Activated naive CD4-positive, alpha-beta T cell treated with anti-CD3 and anti-CD28 coated beads for 36 hours (primary cell): ENCODE measurements at regions not wholly inside any gene's neighbourhood (a gene's known extent, or its start where the extent isn't known, plus 50 kb on each side); places are given as distances from the start of the nearest gene placed in this dataset.

ENCODE experiments used
- CTCF ChIA-PET: fragments of 350-600 bp; sonication (Branson Sonifier 250); formaldehyde crosslinking; loops from one replicate; lab custom pipeline; 2021; ENCODE audit warnings: antibody characterized with exemption; lab: Charles Lee
- DNase-seq: peaks from one replicate; pipeline ENCODE4 v3.0.0-alpha.2; 2020
- H3K27ac Mint-ChIP-seq: one replicate; pipeline ENCODE4 v1.8.0; 2021; ENCODE audit warnings: mild to moderate bottlenecking, mixed read lengths
- H3K27me3 Mint-ChIP-seq: one replicate; pipeline ENCODE4 v1.8.0; 2021; ENCODE audit warnings: low read depth, mixed read lengths
- H3K36me3 Mint-ChIP-seq: one replicate; pipeline ENCODE4 v1.8.0; 2021; ENCODE audit warnings: low read depth, mixed read lengths
- H3K4me1 Mint-ChIP-seq: one replicate; pipeline ENCODE4 v1.8.0; 2021; ENCODE audit warnings: low read depth, mixed read lengths
- H3K4me3 Mint-ChIP-seq: one replicate; pipeline ENCODE4 v1.8.0; 2021; ENCODE audit warnings: mild to moderate bottlenecking, moderate library complexity, mixed read lengths
- H3K9me3 Mint-ChIP-seq: one replicate; pipeline ENCODE4 v1.8.0; 2021; ENCODE audit warnings: mixed read lengths
- intact Hi-C: fragments of 100-400 bp; cut with micrococcal nuclease; formaldehyde crosslinking; loops from one replicate; pipeline ENCODE4 v1.15.1; 2023

- no peak overlapping the region for H3K4me3 Mint-ChIP-seq
- H3K27ac Mint-ChIP-seq: no peak overlapping the region
- peaks cover 16% of the 10 kb centered on the region for H3K27me3 Mint-ChIP-seq
- CTCF ChIA-PET: no interaction called here
- DNase-seq: no peak
- no peaks in the 10 kb centered on the region for H3K4me1 Mint-ChIP-seq
- H3K36me3 Mint-ChIP-seq: no peaks in the 10 kb centered on the region
- intact Hi-C loops: no loop called here
- H3K9me3 Mint-ChIP-seq: no peaks in the 10 kb centered on the region
Measured at GRCh38 chr5:87775228-87775627, 362.5 kb upstream of the CCNH start.

GRCh38 chr5:87774804-87775203, 362.1 kb upstream of the CCNH start:
- Mint-ChIP-seq H3K27me3 (peaks cover 20% of the 10 kb centered on the region), H3K9me3 (no peaks in the 10 kb centered on the region), H3K4me3 (no peak overlapping the region), H3K27ac (no peak overlapping the region), H3K4me1 (no peaks in the 10 kb centered on the region), H3K36me3 (no peaks in the 10 kb centered on the region)
- no peak for DNase-seq
- intact Hi-C loops: no loop called here
- CTCF ChIA-PET: no interaction called here

- Mint-ChIP-seq H3K4me3 (no peak overlapping the region), H3K36me3 (no peaks in the 10 kb centered on the region), H3K4me1 (no peaks in the 10 kb centered on the region), H3K27me3 (peaks cover 26% of the 10 kb centered on the region), H3K27ac (no peak overlapping the region), H3K9me3 (no peaks in the 10 kb centered on the region)
- intact Hi-C loops: no loop called here
- no peak for DNase-seq
- CTCF ChIA-PET: interaction anchor here (1.1 to 1.5 kb wide), 2 partner anchors 11 to 957 kb away, joined by 4 to 5 read pairs; no protein-coding TSS in a partner anchor
Measured at GRCh38 chr5:87770601-87771121, 357.9 kb upstream of the CCNH start.

GRCh38 chr5:87770016-87770570, 357.4 kb upstream of the CCNH start:
- Mint-ChIP-seq H3K4me1 (no peaks in the 10 kb centered on the region), H3K27ac (no peak overlapping the region), H3K9me3 (no peaks in the 10 kb centered on the region), H3K4me3 (no peak overlapping the region), H3K36me3 (no peaks in the 10 kb centered on the region), H3K27me3 (peaks cover 26% of the 10 kb centered on the region)
- DNase-seq: no peak
- CTCF ChIA-PET: interaction anchor here (1.1 kb wide), 1 partner anchor 957 kb away, joined by 5 read pairs; no protein-coding TSS in a partner anchor
- intact Hi-C loops: no loop called here

DNA sequence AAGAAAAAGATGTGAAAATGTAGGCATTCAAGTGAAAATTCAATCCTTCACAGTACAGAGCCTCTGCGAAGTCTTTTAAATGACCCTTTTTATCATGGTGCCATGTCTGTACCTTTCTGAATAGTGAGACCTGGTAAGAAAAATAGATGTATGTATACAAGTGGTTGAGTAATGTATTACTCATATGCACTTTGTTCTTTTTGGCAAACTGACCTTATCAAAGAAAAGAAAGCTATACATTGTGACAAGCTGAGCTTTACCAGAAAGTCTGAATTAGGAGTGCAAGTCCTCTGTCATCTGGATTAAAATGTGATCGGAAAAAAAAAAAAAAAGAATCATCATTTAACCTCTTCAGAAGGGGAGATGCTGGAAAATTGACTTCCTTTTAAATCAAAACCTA, 356.4 kb upstream of the CCNH start:
- Mint-ChIP-seq H3K27me3 (peaks cover 26% of the 10 kb centered on the region), H3K27ac (no peak overlapping the region), H3K36me3 (no peaks in the 10 kb centered on the region), H3K9me3 (no peaks in the 10 kb centered on the region), H3K4me3 (no peak overlapping the region), H3K4me1 (no peaks in the 10 kb centered on the region)
- intact Hi-C loops: no loop called here
- no peak for DNase-seq
- CTCF ChIA-PET: interaction anchor here (0.6 kb wide), 1 partner anchor 388 kb away, joined by 3 read pairs; no protein-coding TSS in a partner anchor

DNA sequence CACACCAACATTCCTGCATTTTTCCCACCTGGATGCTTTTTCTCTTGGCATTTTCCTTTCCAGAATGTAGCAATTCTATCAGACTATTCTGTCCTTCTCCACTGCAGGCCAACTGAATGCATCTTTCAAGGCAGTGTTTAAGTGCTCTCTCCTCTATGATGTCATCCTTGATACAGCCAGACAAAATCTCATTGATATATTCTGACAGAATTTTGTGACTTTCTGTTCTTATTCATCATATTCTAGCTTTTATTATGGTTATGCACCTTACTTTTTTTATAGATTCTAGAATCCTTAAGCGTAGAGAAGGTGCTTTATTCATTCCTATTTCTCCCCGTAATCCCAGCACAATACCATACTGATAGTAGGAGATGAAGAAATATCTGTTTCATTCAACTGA, 355.5 kb upstream of the CCNH start:
- Mint-ChIP-seq H3K4me3 (no peak overlapping the region), H3K27me3 (peaks cover 22% of the 10 kb centered on the region), H3K9me3 (no peaks in the 10 kb centered on the region), H3K36me3 (no peaks in the 10 kb centered on the region), H3K27ac (no peak overlapping the region), H3K4me1 (no peaks in the 10 kb centered on the region)
- DNase-seq: no peak
- CTCF ChIA-PET: interaction anchor here (1.5 kb wide), 1 partner anchor 13 kb away, joined by 6 read pairs; no protein-coding TSS in a partner anchor
- intact Hi-C loops: no loop called here

- CTCF ChIA-PET: interaction anchor here (1.6 kb wide), 1 partner anchor 926 kb away, joined by 3 read pairs; no protein-coding TSS in a partner anchor
- Mint-ChIP-seq H3K9me3 (no peaks in the 10 kb centered on the region), H3K27ac (no peak overlapping the region), H3K4me3 (no peak overlapping the region), H3K4me1 (no peaks in the 10 kb centered on the region), H3K36me3 (no peaks in the 10 kb centered on the region), H3K27me3 (peaks cover 18% of the 10 kb centered on the region)
- intact Hi-C loops: no loop called here
- DNase-seq: no peak
Measured at GRCh38 chr5:87765009-87765408, 352.3 kb upstream of the CCNH start.

DNA sequence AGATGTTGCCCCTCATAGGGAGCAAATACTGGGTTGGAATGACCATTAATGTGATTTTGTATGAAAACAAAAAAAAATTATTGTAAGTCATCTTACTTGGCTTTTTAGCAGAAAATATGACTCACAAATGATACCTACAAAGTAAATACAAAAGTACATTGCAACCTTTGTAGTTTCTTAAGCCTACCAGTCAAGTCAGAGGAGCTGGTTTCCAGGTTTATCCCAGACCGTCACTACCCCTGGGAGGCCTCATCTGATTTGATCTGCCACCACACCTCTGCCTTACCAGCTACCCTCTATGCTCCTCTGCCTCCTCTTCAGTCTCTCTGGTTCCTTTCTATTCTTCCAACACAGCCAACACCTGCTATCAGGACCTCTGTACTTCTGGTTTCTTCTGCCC, 349.9 kb upstream of the CCNH start:
- H3K27me3 Mint-ChIP-seq: peaks cover 8% of the 10 kb centered on the region
- no peak overlapping the region for H3K4me3 Mint-ChIP-seq
- H3K4me1 Mint-ChIP-seq: no peaks in the 10 kb centered on the region
- no peak for DNase-seq
- H3K27ac Mint-ChIP-seq: no peak overlapping the region
- CTCF ChIA-PET: no interaction called here
- intact Hi-C loops: no loop called here
- no peaks in the 10 kb centered on the region for H3K36me3 Mint-ChIP-seq
- H3K9me3 Mint-ChIP-seq: no peaks in the 10 kb centered on the region

- Mint-ChIP-seq H3K27ac (no peak overlapping the region), H3K4me1 (no peaks in the 10 kb centered on the region), H3K27me3 (peaks cover 10% of the 10 kb centered on the region), H3K4me3 (no peak overlapping the region), H3K36me3 (no peaks in the 10 kb centered on the region), H3K9me3 (no peaks in the 10 kb centered on the region)
- DNase-seq: no peak
- intact Hi-C loops: no loop called here
- CTCF ChIA-PET: no interaction called here
Measured at GRCh38 chr5:87756951-87757350, 344.2 kb upstream of the CCNH start.

- no peak overlapping the region for H3K4me3 Mint-ChIP-seq
- H3K27me3 Mint-ChIP-seq: peaks cover 10% of the 10 kb centered on the region
- no peaks in the 10 kb centered on the region for H3K4me1 Mint-ChIP-seq
- no peaks in the 10 kb centered on the region for H3K9me3 Mint-ChIP-seq
- H3K27ac Mint-ChIP-seq: no peak overlapping the region
- no peak for DNase-seq
- CTCF ChIA-PET: no interaction called here
- intact Hi-C loops: no loop called here
- H3K36me3 Mint-ChIP-seq: no peaks in the 10 kb centered on the region
Measured at GRCh38 chr5:87755360-87755759, 342.6 kb upstream of the CCNH start.

GRCh38 chr5:87754009-87754757, 341.5 kb upstream of the CCNH start:
- Mint-ChIP-seq H3K9me3 (no peaks in the 10 kb centered on the region), H3K4me3 (no peak overlapping the region), H3K36me3 (no peaks in the 10 kb centered on the region), H3K27ac (no peak overlapping the region), H3K4me1 (no peaks in the 10 kb centered on the region), H3K27me3 (peaks cover 10% of the 10 kb centered on the region)
- CTCF ChIA-PET: interaction anchor here (0.6 kb wide), 1 partner anchor 363 kb away, joined by 3 read pairs; no protein-coding TSS in a partner anchor
- intact Hi-C loops: no loop called here
- no peak for DNase-seq

DNA sequence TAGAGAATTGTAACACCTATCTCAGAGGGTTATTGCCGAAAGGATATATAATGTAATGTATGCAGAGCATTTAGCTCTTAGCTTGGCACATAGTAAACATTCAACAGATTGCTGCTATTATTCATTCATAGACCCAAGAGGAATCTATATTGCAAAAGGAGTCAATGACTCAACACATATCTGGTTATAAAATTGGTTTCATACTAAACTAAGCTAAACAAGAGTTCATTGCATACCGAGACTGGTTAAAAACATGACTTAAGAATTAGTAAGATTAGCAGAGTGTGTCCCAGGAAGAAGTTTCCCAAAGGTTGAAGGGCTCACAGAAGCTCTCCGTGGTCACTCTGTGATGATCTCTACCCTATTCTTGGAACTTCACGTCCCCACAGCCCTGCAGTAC, 339.6 kb upstream of the CCNH start:
- H3K36me3 Mint-ChIP-seq: no peaks in the 10 kb centered on the region
- CTCF ChIA-PET: no interaction called here
- no peak overlapping the region for H3K27ac Mint-ChIP-seq
- peaks cover 8% of the 10 kb centered on the region for H3K27me3 Mint-ChIP-seq
- H3K4me3 Mint-ChIP-seq: no peak overlapping the region
- intact Hi-C loops: no loop called here
- DNase-seq: no peak
- no peaks in the 10 kb centered on the region for H3K9me3 Mint-ChIP-seq
- H3K4me1 Mint-ChIP-seq: no peaks in the 10 kb centered on the region

- no peak for DNase-seq
- intact Hi-C loops: no loop called here
- no peaks in the 10 kb centered on the region for H3K9me3 Mint-ChIP-seq
- peaks cover 5% of the 10 kb centered on the region for H3K27me3 Mint-ChIP-seq
- no peaks in the 10 kb centered on the region for H3K4me1 Mint-ChIP-seq
- no peak overlapping the region for H3K4me3 Mint-ChIP-seq
- no peaks in the 10 kb centered on the region for H3K36me3 Mint-ChIP-seq
- no peak overlapping the region for H3K27ac Mint-ChIP-seq
- CTCF ChIA-PET: no interaction called here
Measured at GRCh38 chr5:87751824-87752223, 339.1 kb upstream of the CCNH start.
